GM23338 (cell line): ENCODE measurements at regions not wholly inside any gene's neighbourhood (a gene's known extent, or its start where the extent isn't known, plus 50 kb on each side); places are given as distances from the start of the nearest gene placed in this dataset.

Experiments
- CREB1 ChIP-seq: fragments of 250-450 bp; sonication (Bioruptor Pico); IDR thresholded peaks from 2 replicates; pipeline ENCODE4 v1.5.0; 2020; ENCODE audit warnings: low read depth, mild to moderate bottlenecking, moderate library complexity
- CTCF ChIP-seq, 2 experiments: fragments of 200-600 bp in 1 of 2; sonication (generic) in 1 of 2; conservative IDR thresholded peaks; 2 replicates each; pipeline versions ENCODE4 v1.5.1 to v1.6.1; 2016 to 2017; ENCODE audit warnings: antibody characterized with exemption in 2 of 2, low read depth in 2 of 2, mild to moderate bottlenecking in 2 of 2, moderate library complexity in 1 of 2
- ETS1 ChIP-seq: IDR thresholded peaks from 2 replicates; pipeline ENCODE4 v1.6.1; 2016; ENCODE audit warnings: antibody characterized with exemption
- EZH2 ChIP-seq: fragments of 200-600 bp; sonication (generic); IDR thresholded peaks from one replicate; pipeline ENCODE4 v1.8.0; 2017; ENCODE audit warnings: antibody characterized with exemption, mild to moderate bottlenecking, low read depth; ENCODE audit not compliant: unreplicated experiment
- EZH2phosphoT487 ChIP-seq: fragments of 200-600 bp; sonication (generic); IDR thresholded peaks from one replicate; pipeline ENCODE4 v1.8.1; 2018; ENCODE audit warnings: antibody characterized with exemption; ENCODE audit not compliant: unreplicated experiment
- JUNB ChIP-seq: IDR thresholded peaks from one replicate; pipeline ENCODE4 v1.6.1; 2016; ENCODE audit warnings: antibody characterized with exemption; ENCODE audit not compliant: unreplicated experiment
- NANOG ChIP-seq: IDR thresholded peaks from 2 replicates; pipeline ENCODE4 v1.6.1; 2016; ENCODE audit warnings: antibody characterized with exemption, borderline replicate concordance
- POLR2AphosphoS5 ChIP-seq: IDR thresholded peaks from 2 replicates; pipeline ENCODE4 v1.6.1; 2016; ENCODE audit warnings: antibody characterized with exemption, low read depth
- REST ChIP-seq: IDR thresholded peaks from one replicate; pipeline ENCODE4 v1.6.1; 2018; ENCODE audit warnings: antibody characterized with exemption; ENCODE audit not compliant: unreplicated experiment
- STAT1 ChIP-seq: IDR thresholded peaks from one replicate; pipeline ENCODE4 v1.6.1; 2016; ENCODE audit warnings: antibody characterized with exemption; ENCODE audit not compliant: unreplicated experiment
- ZNF114 ChIP-seq: fragments of 250-450 bp; sonication (Bioruptor Pico); IDR thresholded peaks from 2 replicates; pipeline ENCODE4 v1.5.0; 2020; ENCODE audit warnings: mild to moderate bottlenecking, moderate library complexity
- ZNF462 ChIP-seq: fragments of 250-450 bp; sonication (Bioruptor Pico); IDR thresholded peaks from 2 replicates; pipeline ENCODE4 v1.5.0; 2020; ENCODE audit warnings: mild to moderate bottlenecking, moderate library complexity

GRCh38 chr4:160414496-160414895, 1311.6 kb downstream of the RAPGEF2 start:
- TF ChIP-seq CTCF (conservative IDR thresholded peaks at IDR 0.05; ENCODE audit: low read depth in 2 of 2) (no peak), JUNB (no peak), ETS1 (no peak), EZH2 (no peak), EZH2phosphoT487 (no peak), STAT1 (no peak), POLR2AphosphoS5 (no peak), REST (no peak), ZNF114 (CRISPR knock-in tag) (no peak), ZNF462 (CRISPR knock-in tag) (no peak), CREB1 (no peak), NANOG (no peak)
